Right lobe of liver (tissue), 4 donors: ENCODE measurements at regions not wholly inside any gene's neighbourhood (a gene's known extent, or its start where the extent isn't known, plus 50 kb on each side); places are given as distances from the start of the nearest gene placed in this dataset.

Source experiments
- POLR2A ChIP-seq: fragments of 450-650 bp; IDR thresholded peaks from one replicate; pipeline ENCODE4 v1.6.1; 2017; ENCODE audit warnings: antibody characterized with exemption, mild to moderate bottlenecking
- TF ChIP-seq, protein P1 (sequence below), 4 donors: fragments of 200-600 bp in 3 of 4; fragments of 450-650 bp in 1 of 4; IDR thresholded peaks; one replicate each; pipeline versions ENCODE4 v1.5.1 to v1.8.0; 2016 to 2022; ENCODE audit warnings: antibody characterized with exemption in 4 of 4, mild to moderate bottlenecking in 2 of 4
- donor health status: DM: no; HTN: no; CAD: no.
- donor health status: DM: no; HTN: no; CAD: no.
- donor health status: DM: no; HTN: yes; CAD: no.

DNA sequence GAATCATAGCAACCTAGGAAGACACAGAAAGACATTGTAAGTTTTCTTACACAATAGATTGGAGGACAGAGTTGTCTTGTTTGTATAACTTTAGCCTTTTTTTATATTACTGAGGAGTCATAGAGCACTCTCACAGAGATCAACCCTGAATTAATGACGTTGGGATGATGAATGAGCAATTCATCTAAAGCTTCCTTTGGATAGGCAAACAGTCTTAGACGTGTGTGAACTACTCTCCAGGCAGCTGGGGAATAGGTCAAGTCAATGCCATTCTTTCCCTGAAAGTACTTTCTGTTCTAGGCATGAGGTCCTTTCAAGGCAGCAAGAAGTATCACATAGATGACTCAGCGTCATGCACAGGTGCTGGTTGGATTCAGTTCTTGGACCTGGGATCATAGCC, 369.1 kb upstream of the NOVA1 start:
- TF ChIP-seq, protein P1, sequence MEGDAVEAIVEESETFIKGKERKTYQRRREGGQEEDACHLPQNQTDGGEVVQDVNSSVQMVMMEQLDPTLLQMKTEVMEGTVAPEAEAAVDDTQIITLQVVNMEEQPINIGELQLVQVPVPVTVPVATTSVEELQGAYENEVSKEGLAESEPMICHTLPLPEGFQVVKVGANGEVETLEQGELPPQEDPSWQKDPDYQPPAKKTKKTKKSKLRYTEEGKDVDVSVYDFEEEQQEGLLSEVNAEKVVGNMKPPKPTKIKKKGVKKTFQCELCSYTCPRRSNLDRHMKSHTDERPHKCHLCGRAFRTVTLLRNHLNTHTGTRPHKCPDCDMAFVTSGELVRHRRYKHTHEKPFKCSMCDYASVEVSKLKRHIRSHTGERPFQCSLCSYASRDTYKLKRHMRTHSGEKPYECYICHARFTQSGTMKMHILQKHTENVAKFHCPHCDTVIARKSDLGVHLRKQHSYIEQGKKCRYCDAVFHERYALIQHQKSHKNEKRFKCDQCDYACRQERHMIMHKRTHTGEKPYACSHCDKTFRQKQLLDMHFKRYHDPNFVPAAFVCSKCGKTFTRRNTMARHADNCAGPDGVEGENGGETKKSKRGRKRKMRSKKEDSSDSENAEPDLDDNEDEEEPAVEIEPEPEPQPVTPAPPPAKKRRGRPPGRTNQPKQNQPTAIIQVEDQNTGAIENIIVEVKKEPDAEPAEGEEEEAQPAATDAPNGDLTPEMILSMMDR (IDR thresholded peaks at IDR 0.05), result no peak
- TF ChIP-seq POLR2A, result no peak
